K562 (cell line): ENCODE measurements at regions not wholly inside any gene's neighbourhood (a gene's known extent, or its start where the extent isn't known, plus 50 kb on each side); places are given as distances from the start of the nearest gene placed in this dataset.

ENCODE experiments used
- ATAC-seq: fragments of 200-7000 bp; cut with Tn5 transposase; 3 replicates; pipeline ENCODE4 v1.9.1; 2020; ENCODE audit warnings: moderate library complexity
- BruUV-seq: library from RNA; stranded (reverse); fragments of 400-500 nt; replicated peaks from 2 replicates; lab custom pipeline; 2021; lab: Mats Ljungman, UMichigan
- CTCF ChIA-PET: fragments of 300-600 bp; formaldehyde crosslinking; extraction: SDS; loops from one replicate; lab custom pipeline; 2021; ENCODE audit warnings: low intra/inter-chr PET ratio; lab: Yijun Ruan, JAX
- POLR2A ChIA-PET: fragments of 300-600, 350-650 bp; sonication (Branson Sonifier 250); formaldehyde crosslinking; extraction: SDS; loops from one replicate; lab custom pipeline; 2021; ENCODE audit warnings: antibody characterized with exemption, inconsistent platforms; lab: Yijun Ruan, JAX
- DNase-seq, 4 experiments: peaks; one replicate each; pipeline versions ENCODE4 v3.0.0 to v3.0.0-alpha.2; 2011 to 2018; ENCODE audit warnings: low spot score in 3 of 4, mixed read lengths in 3 of 4; ENCODE audit errors: extremely low read depth in 1 of 4
- FAIRE-seq: peaks from 2 replicates; lab custom pipeline; 2011; peaks lifted over from hg19 to GRCh38; lab: Jason Lieb, UNC
- H2AFZ ChIP-seq: 2 replicates; pipeline ENCODE4 v1.6.0; 2011; ENCODE audit warnings: low read depth, low read length, control low read depth, inconsistent platforms
- H3K27ac ChIP-seq: fragments of 200-600 bp; 3 replicates; pipeline ENCODE4 v1.8.0; 2011; ENCODE audit warnings: low read depth, mild to moderate bottlenecking, control low read depth, inconsistent platforms, low read length, moderate library complexity, mixed read lengths; ENCODE audit errors: extremely low read depth
- H3K27me3 ChIP-seq, 2 experiments: fragments of 300-600 bp in 1 of 2; 2 replicates in 1 of 2; 3 replicates in 1 of 2; pipeline versions ENCODE4 v1.6.0 to v1.8.0; 2011; ENCODE audit warnings: inconsistent platforms in 2 of 2, low read length in 2 of 2, mild to moderate bottlenecking in 1 of 2, mixed read lengths in 1 of 2, moderate library complexity in 1 of 2; ENCODE audit not compliant: control insufficient read depth in 2 of 2, insufficient read depth in 2 of 2
- H3K36me3 ChIP-seq: fragments of 300-600 bp; 3 replicates; pipeline ENCODE4 v1.8.0; 2011; ENCODE audit warnings: mild to moderate bottlenecking, low read length, inconsistent platforms; ENCODE audit not compliant: control insufficient read depth, insufficient read depth
- H3K4me1 ChIP-seq, 2 experiments: fragments of 200-600 bp in 1 of 2; replicated peaks in 1 of 2; 2 replicates in 1 of 2; 3 replicates in 1 of 2; pipeline versions ENCODE4 v1.5.1 to v1.8.0; 2011; ENCODE audit warnings: inconsistent platforms in 2 of 2, low read length in 2 of 2, mild to moderate bottlenecking in 1 of 2, mixed read lengths in 1 of 2, moderate library complexity in 1 of 2; ENCODE audit not compliant: control insufficient read depth in 2 of 2, insufficient read depth in 2 of 2
- H3K4me2 ChIP-seq: 2 replicates; pipeline ENCODE4 v1.6.1; 2011; ENCODE audit warnings: low read length, control low read depth, inconsistent platforms, mixed read lengths; ENCODE audit not compliant: insufficient read depth
- H3K4me3 ChIP-seq: fragments of 200-600 bp; sonication (generic), shearing (Covaris generic); 2 replicates; pipeline ENCODE4 v1.5.1; 2016; ENCODE audit warnings: control low read depth, inconsistent platforms
- H3K79me2 ChIP-seq: fragments of 200-600 bp; 3 replicates; pipeline ENCODE4 v1.8.0; 2011; ENCODE audit warnings: low read length, inconsistent platforms; ENCODE audit not compliant: control insufficient read depth, insufficient read depth
- H3K9ac ChIP-seq, 2 experiments: 2 replicates each; pipeline versions ENCODE4 v1.6.0 to v1.6.1; 2011; ENCODE audit warnings: low read depth in 2 of 2, low read length in 2 of 2, control low read depth in 1 of 2, inconsistent platforms in 1 of 2, mild to moderate bottlenecking in 1 of 2, mixed read lengths in 1 of 2; ENCODE audit not compliant: insufficient read depth in 1 of 2
- H3K9me1 ChIP-seq: one replicate; pipeline ENCODE4 v1.6.0; 2011; ENCODE audit warnings: inconsistent platforms, mild to moderate bottlenecking, low read length, moderate library complexity; ENCODE audit not compliant: control insufficient read depth, insufficient read depth
- H3K9me3 ChIP-seq: replicated peaks from 2 replicates; pipeline ENCODE4 v1.5.1; 2011; ENCODE audit warnings: low read depth, low read length, inconsistent platforms; ENCODE audit not compliant: control insufficient read depth, insufficient read depth
- H4K20me1 ChIP-seq: replicated peaks from 2 replicates; pipeline ENCODE4 v1.6.1; 2011; ENCODE audit warnings: low read length, inconsistent platforms, mixed read lengths; ENCODE audit not compliant: control insufficient read depth, insufficient read depth
- CBX2 ChIP-seq: fragments of 200-600 bp; sonication (generic); IDR thresholded peaks from one replicate; pipeline ENCODE4 v1.6.1; 2012; ENCODE audit warnings: mild to moderate bottlenecking, low read length, inconsistent platforms; ENCODE audit not compliant: insufficient read depth, poor library complexity, severe bottlenecking
- GATAD2B ChIP-seq: fragments of 450-650 bp; IDR thresholded peaks from 2 replicates; pipeline ENCODE4 v1.6.1; 2017; ENCODE audit warnings: mild to moderate bottlenecking, borderline replicate concordance
- MAFK ChIP-seq: IDR thresholded peaks from 2 replicates; pipeline ENCODE4 v1.6.1; 2011; ENCODE audit warnings: low read length, improper control_type of control experiment
- NEUROD1 ChIP-seq: fragments of 150-350 bp; IDR thresholded peaks from 2 replicates; pipeline ENCODE4 v1.6.1; 2014; ENCODE audit warnings: borderline replicate concordance, low read length, low read depth; ENCODE audit not compliant: partially characterized antibody
- NFIX ChIP-seq: fragments of 250-450 bp; sonication (Bioruptor Pico); IDR thresholded peaks from 2 replicates; pipeline ENCODE4 v1.4.0; 2020; ENCODE audit warnings: low read depth, mild to moderate bottlenecking, moderate library complexity
- NR2C1 ChIP-seq, 2 experiments: fragments of 450-650 bp; IDR thresholded peaks; 2 replicates each; pipeline ENCODE4 v1.6.1; 2017; ENCODE audit warnings: mild to moderate bottlenecking in 2 of 2, antibody characterized with exemption in 1 of 2, inconsistent platforms in 1 of 2, missing compliant biosample characterization in 1 of 2, missing genetic modification characterization in 1 of 2
- SMARCA4 ChIP-seq: fragments of 450-650 bp; IDR thresholded peaks from 2 replicates; pipeline ENCODE4 v1.6.1; 2016
- SMARCB1 ChIP-seq: IDR thresholded peaks from 2 replicates; pipeline ENCODE4 v1.6.1; 2011; ENCODE audit warnings: improper control_type of control experiment, low read depth; ENCODE audit not compliant: insufficient read length
- TBP ChIP-seq: optimal IDR thresholded peaks from 2 replicates; pipeline ENCODE3; 2011; ENCODE audit warnings: low read depth, low read length, improper control_type of control experiment
- XRCC4 ChIP-seq: IDR thresholded peaks from one replicate; pipeline ENCODE4 v1.6.1; 2011; ENCODE audit not compliant: insufficient read depth, insufficient read length; ENCODE audit errors: extremely low read depth
- ZFP30 ChIP-seq: fragments of 250-450 bp; sonication (Bioruptor Pico); IDR thresholded peaks from 2 replicates; pipeline ENCODE4 v1.8.0; 2022; ENCODE audit warnings: moderate library complexity, mild to moderate bottlenecking, inconsistent platforms, borderline replicate concordance
- ZKSCAN3 ChIP-seq: fragments of 250-450 bp; sonication (Bioruptor Pico); IDR thresholded peaks from 2 replicates; pipeline ENCODE4 v1.4.0; 2020
- ZNF143 ChIP-seq: sonication (generic); formaldehyde crosslinking; IDR thresholded peaks from 2 replicates; pipeline ENCODE4 v1.9.0; 2022; ENCODE audit warnings: mild to moderate bottlenecking, missing genetic modification reagents
- ZNF696 ChIP-seq: fragments of 250-450 bp; sonication (Bioruptor Pico); conservative IDR thresholded peaks from 2 replicates; pipeline ENCODE4 v1.4.0; 2020; ENCODE audit warnings: mild to moderate bottlenecking, moderate library complexity
- ZSCAN29 ChIP-seq: fragments of 450-650 bp; IDR thresholded peaks from 2 replicates; pipeline ENCODE4 v1.6.1; 2017
- WGBS: fragments of 100-300 bp; shearing (Covaris generic); methylation state at CpG from one replicate; pipeline ENCODE4 v1.1.6; 2016; ENCODE audit warnings: low coverage, mixed read lengths; ENCODE audit not compliant: insufficient coverage; ENCODE audit errors: missing lambda C conversion rate; 5-methylcytosine and 5-hydroxymethylcytosine counted together
- in situ Hi-C: fragments of 300-500 bp; cut with MboI; formaldehyde crosslinking; loops from 4 replicates; pipeline ENCODE4 v1.15.0; 2018; ENCODE audit warnings: inconsistent platforms, mixed read lengths
- intact Hi-C: fragments of 100-400 bp; cut with micrococcal nuclease; formaldehyde crosslinking; loops from 2 replicates; pipeline ENCODE4 v1.14.2; 2022

DNA sequence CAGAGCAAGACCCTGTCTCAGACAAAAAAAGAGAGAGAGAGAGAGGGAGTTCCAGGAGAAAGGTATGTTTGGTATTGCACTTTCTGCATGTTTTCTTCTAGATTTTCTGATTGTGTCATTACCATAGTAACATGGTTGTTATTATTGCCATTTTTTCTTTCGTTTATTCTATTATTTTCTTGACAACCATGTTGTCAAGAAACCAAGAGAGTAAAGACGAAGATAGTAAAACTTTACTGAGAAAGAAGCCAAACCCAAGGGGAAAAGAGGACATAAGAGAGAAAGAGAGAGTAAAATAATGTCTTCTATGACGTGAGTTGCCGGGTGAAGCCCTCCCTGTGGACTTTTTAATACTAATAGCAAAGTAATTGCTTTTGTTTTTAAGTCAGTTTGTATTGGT lies 1186.0 kb upstream of the SEL1L start:
- ChIA-PET CTCF (no interaction called here), POLR2A (no interaction called here)
- no peaks in the 10 kb centered on the region for H3K36me3 ChIP-seq
- ATAC-seq = no peak
- H3K4me2 ChIP-seq = no peak overlapping the region
- no peak for DNase-seq
- H3K9me1 ChIP-seq = no peaks in the 10 kb centered on the region
- H3K9me3 ChIP-seq = no peaks in the 10 kb centered on the region; the same call in 1 of the 2 replicates
- H3K27me3 ChIP-seq = no peaks in the 10 kb centered on the region
- H2AFZ ChIP-seq = no peak overlapping the region
- no TSS peak for BruUV-seq
- 0% methylated on average over 4 of the region's 4 CpGs for WGBS
- H3K4me3 ChIP-seq = no peak overlapping the region
- H3K4me1 ChIP-seq = no peaks in the 10 kb centered on the region
- no peak overlapping the region for H3K27ac ChIP-seq
- no peak for TF ChIP-seq CBX2
- no peak for TF ChIP-seq ZKSCAN3 (CRISPR knock-in tag)
- no peak for TF ChIP-seq ZNF696 (CRISPR knock-in tag)
- TF ChIP-seq NEUROD1 = no peak
- no peak for TF ChIP-seq MAFK
- TF ChIP-seq ZFP30 = no peak
- no peak for TF ChIP-seq XRCC4
- TF ChIP-seq NR2C1 (IDR thresholded peaks at IDR 0.05) = no peak
- TF ChIP-seq NR2C1 (tag; IDR thresholded peaks at IDR 0.05) = no peak
- TF ChIP-seq ZSCAN29 = no peak
- TF ChIP-seq SMARCB1 = no peak
- no peak for TF ChIP-seq SMARCA4
- no peak for TF ChIP-seq TBP
- TF ChIP-seq GATAD2B = no peak
- no peak for TF ChIP-seq NFIX (CRISPR knock-in tag)
- TF ChIP-seq ZNF143 (CRISPR knock-in tag) = no peak
- intact Hi-C loops = no loop called here
- no peaks in the 10 kb centered on the region for H3K79me2 ChIP-seq
- in situ Hi-C loops = no loop called here
- no peaks in the 10 kb centered on the region for H4K20me1 ChIP-seq
- no peak overlapping the region for H3K9ac ChIP-seq
- FAIRE-seq = no peak
